Upper lobe of left lung (tissue), 6 donors: ENCODE measurements at regions not wholly inside any gene's neighbourhood (a gene's known extent, or its start where the extent isn't known, plus 50 kb on each side); places are given as distances from the start of the nearest gene placed in this dataset.

Experiments
- ATAC-seq, 2 donors: fragments of 200-7000 bp; cut with Tn5 transposase; one replicate each; pipeline ENCODE4 v1.9.1; 2022; ENCODE audit warnings: mild to moderate bottlenecking in 2 of 2, moderate library complexity in 2 of 2; ENCODE audit not compliant: low FRiP score in 2 of 2
- DNase-seq, 2 donors: peaks; one replicate each; pipeline ENCODE4 v3.0.0-alpha.2; 2019 to 2020
- H3K27ac ChIP-seq, 4 donors: fragments of 200-600 bp; sonication (generic); one replicate each; pipeline ENCODE4 v1.5.1; 2016 to 2019
- H3K27me3 ChIP-seq, 4 donors: fragments of 200-600 bp; sonication (generic); one replicate each; pipeline ENCODE4 v1.5.1; 2017 to 2019
- H3K36me3 ChIP-seq, 4 donors: fragments of 200-600 bp; sonication (generic); one replicate each; pipeline ENCODE4 v1.5.1; 2016 to 2019
- H3K4me1 ChIP-seq, 4 donors: fragments of 200-600 bp; sonication (generic); one replicate each; pipeline ENCODE4 v1.5.1; 2018 to 2019
- H3K4me3 ChIP-seq, 4 donors: fragments of 200-600 bp; sonication (generic); one replicate each; pipeline ENCODE4 v1.5.1; 2017 to 2019; ENCODE audit warnings: mild to moderate bottlenecking in 2 of 4, moderate library complexity in 1 of 4
- H3K9me3 ChIP-seq, 4 donors: fragments of 200-600 bp; sonication (generic); one replicate each; pipeline ENCODE4 v1.5.1; 2018 to 2019
- EP300 ChIP-seq, 4 donors: sonication (generic); formaldehyde crosslinking; IDR thresholded peaks; one replicate each; pipeline ENCODE4 v1.5.1; 2017; ENCODE audit warnings: antibody characterized with exemption in 4 of 4, control low read depth in 2 of 4
- POLR2A ChIP-seq, 4 donors: fragments of 450-650 bp; IDR thresholded peaks; one replicate each; pipeline ENCODE4 v1.5.1; 2016 to 2017; ENCODE audit warnings: antibody characterized with exemption in 4 of 4, mild to moderate bottlenecking in 2 of 4
- POLR2AphosphoS5 ChIP-seq, 2 donors: sonication (generic); formaldehyde crosslinking; IDR thresholded peaks; one replicate each; pipeline ENCODE4 v1.5.1; 2017; ENCODE audit warnings: antibody characterized with exemption in 2 of 2
- WGBS, 2 donors: methylation state at CpG; one replicate each; pipeline ENCODE4 v1.1.5; 2017 to 2018; 5-methylcytosine and 5-hydroxymethylcytosine counted together
- TF ChIP-seq, protein P1 (sequence below), 6 experiments: fragments of 450-650 bp in 4 of 6; fragments of 200-600 bp in 2 of 6; sonication (generic) in 2 of 6; IDR thresholded peaks; one replicate each; pipeline ENCODE4 v1.5.1; 2016 to 2019; ENCODE audit warnings: antibody characterized with exemption in 6 of 6
- donor health status: DM: no; HTN: no; CAD: no; lungs with moderate emphysema.
- donor health status: DM: no; HTN: yes; CAD: no; lungs with severe emphysema.

GRCh38 chr5:97968346-97968745, 785.3 kb upstream of the RIOK2 start:
- WGBS, 2 donors, result 81 to 94% methylated on average over 2 of the region's 2 CpGs
- Histone ChIP-seq H3K9me3 (no peaks in the 10 kb centered on the region), H3K4me3 (no peak overlapping the region), H3K4me1 (no peaks in the 10 kb centered on the region), H3K27me3 (no peaks in the 10 kb centered on the region), H3K36me3 (no peaks in the 10 kb centered on the region), H3K27ac (no peak overlapping the region)
- no peak for ATAC-seq
- no peak for DNase-seq
- TF ChIP-seq, protein P1, sequence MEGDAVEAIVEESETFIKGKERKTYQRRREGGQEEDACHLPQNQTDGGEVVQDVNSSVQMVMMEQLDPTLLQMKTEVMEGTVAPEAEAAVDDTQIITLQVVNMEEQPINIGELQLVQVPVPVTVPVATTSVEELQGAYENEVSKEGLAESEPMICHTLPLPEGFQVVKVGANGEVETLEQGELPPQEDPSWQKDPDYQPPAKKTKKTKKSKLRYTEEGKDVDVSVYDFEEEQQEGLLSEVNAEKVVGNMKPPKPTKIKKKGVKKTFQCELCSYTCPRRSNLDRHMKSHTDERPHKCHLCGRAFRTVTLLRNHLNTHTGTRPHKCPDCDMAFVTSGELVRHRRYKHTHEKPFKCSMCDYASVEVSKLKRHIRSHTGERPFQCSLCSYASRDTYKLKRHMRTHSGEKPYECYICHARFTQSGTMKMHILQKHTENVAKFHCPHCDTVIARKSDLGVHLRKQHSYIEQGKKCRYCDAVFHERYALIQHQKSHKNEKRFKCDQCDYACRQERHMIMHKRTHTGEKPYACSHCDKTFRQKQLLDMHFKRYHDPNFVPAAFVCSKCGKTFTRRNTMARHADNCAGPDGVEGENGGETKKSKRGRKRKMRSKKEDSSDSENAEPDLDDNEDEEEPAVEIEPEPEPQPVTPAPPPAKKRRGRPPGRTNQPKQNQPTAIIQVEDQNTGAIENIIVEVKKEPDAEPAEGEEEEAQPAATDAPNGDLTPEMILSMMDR (IDR thresholded peaks at IDR 0.05), result no peak
- TF ChIP-seq POLR2A (IDR thresholded peaks at IDR 0.05), result no peak
- TF ChIP-seq EP300 (IDR thresholded peaks at IDR 0.05), result no peak
- no peak for TF ChIP-seq POLR2AphosphoS5 (IDR thresholded peaks at IDR 0.05)

GRCh38 chr5:97979740-97980139, 793.7 kb upstream of the RGMB start:
- TF ChIP-seq POLR2A (IDR thresholded peaks at IDR 0.05) (no peak), EP300 (IDR thresholded peaks at IDR 0.05) (no peak), POLR2AphosphoS5 (IDR thresholded peaks at IDR 0.05) (no peak)
- TF ChIP-seq, protein P1 (IDR thresholded peaks at IDR 0.05), result no peak
- Histone ChIP-seq H3K27me3 (no peaks in the 10 kb centered on the region), H3K36me3 (no peaks in the 10 kb centered on the region), H3K4me1 (no peaks in the 10 kb centered on the region), H3K9me3 (no peaks in the 10 kb centered on the region), H3K27ac (no peak overlapping the region), H3K4me3 (no peak overlapping the region)
- DNase-seq, result no peak
- no peak for ATAC-seq
- WGBS, 2 donors, result 50 to 66% methylated on average over 3 of the region's 3 CpGs

- H3K4me3 ChIP-seq, result no peak overlapping the region
- no peaks in the 10 kb centered on the region for H3K4me1 ChIP-seq
- H3K27ac ChIP-seq, result no peak overlapping the region
- H3K36me3 ChIP-seq, result no peaks in the 10 kb centered on the region
- no peak for DNase-seq
- no peak for TF ChIP-seq EP300 (IDR thresholded peaks at IDR 0.05)
- TF ChIP-seq, protein P1 (IDR thresholded peaks at IDR 0.05), result no peak
- TF ChIP-seq POLR2AphosphoS5 (IDR thresholded peaks at IDR 0.05), result no peak
- no peak for TF ChIP-seq POLR2A (IDR thresholded peaks at IDR 0.05)
- H3K9me3 ChIP-seq, result no peaks in the 10 kb centered on the region
- WGBS, 2 donors, result 85 to 86% methylated on average over 1 of the region's 1 CpG
- no peak for ATAC-seq
- no peaks in the 10 kb centered on the region for H3K27me3 ChIP-seq
These were observed 793.2 kb upstream of the RGMB start for GRCh38 chr5:97980291-97980690.

DNA sequence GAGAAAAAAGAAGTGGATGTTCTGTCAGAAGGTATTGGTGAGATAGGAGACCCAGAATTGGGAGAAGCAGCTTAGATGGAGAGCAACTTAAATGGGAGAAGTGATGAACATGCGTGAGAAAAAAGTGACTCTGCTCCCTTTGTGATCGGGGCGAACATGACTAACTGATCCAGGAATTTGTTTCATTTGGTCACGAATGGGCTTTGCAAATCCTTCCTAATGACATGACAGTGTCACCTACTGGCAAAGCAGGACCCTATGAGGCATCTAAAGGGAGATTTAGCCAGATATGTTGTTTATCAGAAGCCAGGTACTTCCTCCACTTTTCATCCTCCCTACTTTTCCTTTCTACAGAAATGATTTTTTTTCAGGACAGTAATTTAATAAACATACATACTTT, 787.4 kb upstream of the RGMB start:
- H3K27ac ChIP-seq, result no peak overlapping the region
- TF ChIP-seq POLR2A (IDR thresholded peaks at IDR 0.05), result no peak
- TF ChIP-seq, protein P1 (IDR thresholded peaks at IDR 0.05), result no peak
- TF ChIP-seq EP300 (IDR thresholded peaks at IDR 0.05), result no peak
- TF ChIP-seq POLR2AphosphoS5 (IDR thresholded peaks at IDR 0.05), result no peak
- no peak for DNase-seq
- WGBS, 2 donors, result 67 to 78% methylated on average over 4 of the region's 4 CpGs
- H3K36me3 ChIP-seq, result no peaks in the 10 kb centered on the region
- ATAC-seq, result no peak
- H3K4me1 ChIP-seq, result no peaks in the 10 kb centered on the region
- no peaks in the 10 kb centered on the region for H3K9me3 ChIP-seq
- no peaks in the 10 kb centered on the region for H3K27me3 ChIP-seq
- H3K4me3 ChIP-seq, result no peak overlapping the region

GRCh38 chr5:97991236-97991635, 782.2 kb upstream of the RGMB start:
- DNase-seq, result no peak
- 89 to 92% methylated on average over 7 of the region's 7 CpGs for WGBS, 2 donors
- Histone ChIP-seq H3K4me1 (no peaks in the 10 kb centered on the region), H3K36me3 (no peaks in the 10 kb centered on the region), H3K27ac (no peak overlapping the region), H3K9me3 (no peaks in the 10 kb centered on the region), H3K4me3 (no peak overlapping the region), H3K27me3 (no peaks in the 10 kb centered on the region)
- TF ChIP-seq POLR2A (IDR thresholded peaks at IDR 0.05) (no peak), EP300 (IDR thresholded peaks at IDR 0.05) (no peak), POLR2AphosphoS5 (IDR thresholded peaks at IDR 0.05) (no peak)
- TF ChIP-seq, protein P1 (IDR thresholded peaks at IDR 0.05), result no peak
- no peak for ATAC-seq
